Osteoblast (primary cell): ENCODE measurements at regions not wholly inside any gene's neighbourhood (a gene's known extent, or its start where the extent isn't known, plus 50 kb on each side); places are given as distances from the start of the nearest gene placed in this dataset.

Source experiments
- DNase-seq: peaks from one replicate; pipeline ENCODE4 v3.0.0; 2011; ENCODE audit warnings: low spot score, mixed read lengths; ENCODE audit not compliant: insufficient read length; ENCODE audit errors: missing footprints
- H2AFZ ChIP-seq: 2 replicates; pipeline ENCODE4 v1.6.0; 2011; ENCODE audit warnings: mild to moderate bottlenecking, low read length
- H3K27ac ChIP-seq: 2 replicates; pipeline ENCODE4 v1.5.1; 2011; ENCODE audit warnings: mild to moderate bottlenecking, low read depth, low read length, moderate library complexity
- H3K27me3 ChIP-seq: 2 replicates; pipeline ENCODE4 v1.6.0; 2012; ENCODE audit warnings: mild to moderate bottlenecking, control low read depth, inconsistent platforms, low read length, moderate library complexity; ENCODE audit not compliant: insufficient read depth
- H3K36me3 ChIP-seq: 2 replicates; pipeline ENCODE4 v1.5.1; 2011; ENCODE audit warnings: mild to moderate bottlenecking, low read length, control low read depth, moderate library complexity; ENCODE audit not compliant: insufficient read depth
- H3K4me1 ChIP-seq: 2 replicates; pipeline ENCODE4 v1.5.1; 2011; ENCODE audit warnings: mild to moderate bottlenecking, low read length, control low read depth, moderate library complexity; ENCODE audit not compliant: insufficient read depth
- H3K4me2 ChIP-seq: 2 replicates; pipeline ENCODE4 v1.6.0; 2011; ENCODE audit warnings: mild to moderate bottlenecking, low read length; ENCODE audit not compliant: insufficient read depth
- H3K4me3 ChIP-seq: fragments of 200-600 bp; sonication (generic); 3 replicates; pipeline ENCODE4 v1.5.1; 2012; ENCODE audit warnings: mild to moderate bottlenecking, low read length, inconsistent platforms; ENCODE audit not compliant: insufficient read depth
- H3K79me2 ChIP-seq: 2 replicates; pipeline ENCODE4 v1.6.0; 2012; ENCODE audit warnings: mild to moderate bottlenecking, low read length, control low read depth, inconsistent platforms; ENCODE audit not compliant: insufficient read depth
- H3K9me3 ChIP-seq: 2 replicates; pipeline ENCODE4 v1.5.1; 2011; ENCODE audit warnings: low read depth, low read length, control low read depth
- H4K20me1 ChIP-seq: 2 replicates; pipeline ENCODE4 v1.6.0; 2012; ENCODE audit warnings: mild to moderate bottlenecking, low read length, control low read depth; ENCODE audit not compliant: insufficient read depth
- CTCF ChIP-seq: IDR thresholded peaks from 2 replicates; pipeline ENCODE4 v1.5.1; 2011; ENCODE audit warnings: mild to moderate bottlenecking, low read depth, low read length, moderate library complexity; ENCODE audit errors: extremely low read depth

- Histone ChIP-seq H3K27me3 (peaks cover 5% of the 10 kb centered on the region), H3K27ac (no peak overlapping the region), H3K79me2 (no peaks in the 10 kb centered on the region), H2AFZ (no peak overlapping the region), H3K4me1 (no peaks in the 10 kb centered on the region), H3K4me3 (no peak overlapping the region), H4K20me1 (no peaks in the 10 kb centered on the region), H3K9me3 (no peaks in the 10 kb centered on the region), H3K4me2 (no peak overlapping the region), H3K36me3 (no peaks in the 10 kb centered on the region)
- no peak for DNase-seq
- no peak for TF ChIP-seq CTCF
Observed at GRCh38 chr1:17946434-17946833, 161.2 kb upstream of the IGSF21 start.

- no peak overlapping the region for H2AFZ ChIP-seq
- H3K36me3 ChIP-seq: no peaks in the 10 kb centered on the region
- no peaks in the 10 kb centered on the region for H3K4me1 ChIP-seq
- peaks cover 7% of the 10 kb centered on the region for H3K27me3 ChIP-seq
- no peak for TF ChIP-seq CTCF
- DNase-seq: no peak
- H3K9me3 ChIP-seq: no peaks in the 10 kb centered on the region
- H3K79me2 ChIP-seq: no peaks in the 10 kb centered on the region
- H3K27ac ChIP-seq: no peak overlapping the region
- H4K20me1 ChIP-seq: no peaks in the 10 kb centered on the region
- H3K4me2 ChIP-seq: no peak overlapping the region
- H3K4me3 ChIP-seq: no peak overlapping the region
Observed at GRCh38 chr1:17948594-17948993, 159.0 kb upstream of the IGSF21 start.

- Histone ChIP-seq H3K79me2 (no peaks in the 10 kb centered on the region), H3K36me3 (no peaks in the 10 kb centered on the region), H3K27me3 (peaks cover 7% of the 10 kb centered on the region), H4K20me1 (no peaks in the 10 kb centered on the region), H3K9me3 (no peaks in the 10 kb centered on the region), H2AFZ (no peak overlapping the region), H3K4me3 (no peak overlapping the region), H3K4me1 (no peaks in the 10 kb centered on the region), H3K4me2 (no peak overlapping the region), H3K27ac (no peak overlapping the region)
- no peak for TF ChIP-seq CTCF
- DNase-seq: no peak
Observed at GRCh38 chr1:17949511-17949910, 158.1 kb upstream of the IGSF21 start.

- TF ChIP-seq CTCF: no peak
- Histone ChIP-seq H2AFZ (no peak overlapping the region), H3K36me3 (no peaks in the 10 kb centered on the region), H3K4me1 (no peaks in the 10 kb centered on the region), H3K9me3 (no peaks in the 10 kb centered on the region), H3K79me2 (no peaks in the 10 kb centered on the region), H3K4me2 (no peak overlapping the region), H3K27ac (no peak overlapping the region), H3K27me3 (peaks cover 7% of the 10 kb centered on the region), H3K4me3 (no peak overlapping the region), H4K20me1 (no peaks in the 10 kb centered on the region)
- no peak for DNase-seq
Observed at GRCh38 chr1:17950728-17951127, 156.9 kb upstream of the IGSF21 start.
